HUDEP-2 (cell line): ENCODE measurements at regions not wholly inside any gene's neighbourhood (a gene's known extent, or its start where the extent isn't known, plus 50 kb on each side); places are given as distances from the start of the nearest gene placed in this dataset.
A peak's percentile ranks its signal among the peaks of the same experiment; 100 is the strongest.

Source experiments
- DNase-seq, 76 experiments: peaks; one replicate each; lab custom pipeline; 2025; ENCODE audit not compliant: unreplicated experiment in 76 of 76; lab: John Stamatoyannopoulos, UW

- DNase-seq: peak in 8 of 76 experiments; percentile 1 to 42 (median 16)
Measured at GRCh38 chr4:121277194-121278105, 103.4 kb downstream of the QRFPR start.

GRCh38 chr4:121273191-121273590 is 107.6 kb downstream of the QRFPR start:
- DNase-seq: no peak

GRCh38 chr4:121272526-121272925 is 108.3 kb downstream of the QRFPR start:
- DNase-seq: no peak

GRCh38 chr4:121270389-121270788 is 106.3 kb upstream of the TNIP3 start:
- DNase-seq: no peak

GRCh38 chr4:121269001-121269400 is 104.9 kb upstream of the TNIP3 start:
- no peak for DNase-seq

GRCh38 chr4:121266982-121267381 is 102.9 kb upstream of the TNIP3 start:
- DNase-seq: no peak

GRCh38 chr4:121256887-121257466 is 92.9 kb upstream of the TNIP3 start:
- DNase-seq: no peak

- no peak for DNase-seq
Measured at GRCh38 chr4:121255986-121256750, 92.0 kb upstream of the TNIP3 start.

- DNase-seq: no peak
Measured at GRCh38 chr4:121253961-121254360, 89.8 kb upstream of the TNIP3 start.

GRCh38 chr4:121252224-121252806 is 88.2 kb upstream of the TNIP3 start:
- peak in 48 of 76 experiments; percentile 1 to 48 (median 16) for DNase-seq

GRCh38 chr4:121248747-121249146 is 84.6 kb upstream of the TNIP3 start:
- no peak for DNase-seq

GRCh38 chr4:121246698-121247097 is 82.6 kb upstream of the TNIP3 start:
- DNase-seq: no peak

GRCh38 chr4:121243485-121243884 is 79.4 kb upstream of the TNIP3 start:
- no peak for DNase-seq

GRCh38 chr4:121242188-121242750 is 78.1 kb upstream of the TNIP3 start:
- DNase-seq: no peak

- no peak for DNase-seq
Measured at GRCh38 chr4:121239951-121240350, 75.8 kb upstream of the TNIP3 start.

- DNase-seq: no peak
Measured at GRCh38 chr4:121238461-121238860, 74.3 kb upstream of the TNIP3 start.

- no peak for DNase-seq
Measured at GRCh38 chr4:121237069-121237399, 72.9 kb upstream of the TNIP3 start.

GRCh38 chr4:121236353-121237068 is 72.4 kb upstream of the TNIP3 start:
- DNase-seq: no peak

GRCh38 chr4:121233982-121234381 is 69.9 kb upstream of the TNIP3 start:
- DNase-seq: no peak

- no peak for DNase-seq
Measured at GRCh38 chr4:121229993-121230392, 65.9 kb upstream of the TNIP3 start.
